ENCODE measurements at regions not wholly inside any gene's neighbourhood (a gene's known extent, or its start where the extent isn't known, plus 50 kb on each side); places are given as distances from the start of the nearest gene placed in this dataset.

DNA sequence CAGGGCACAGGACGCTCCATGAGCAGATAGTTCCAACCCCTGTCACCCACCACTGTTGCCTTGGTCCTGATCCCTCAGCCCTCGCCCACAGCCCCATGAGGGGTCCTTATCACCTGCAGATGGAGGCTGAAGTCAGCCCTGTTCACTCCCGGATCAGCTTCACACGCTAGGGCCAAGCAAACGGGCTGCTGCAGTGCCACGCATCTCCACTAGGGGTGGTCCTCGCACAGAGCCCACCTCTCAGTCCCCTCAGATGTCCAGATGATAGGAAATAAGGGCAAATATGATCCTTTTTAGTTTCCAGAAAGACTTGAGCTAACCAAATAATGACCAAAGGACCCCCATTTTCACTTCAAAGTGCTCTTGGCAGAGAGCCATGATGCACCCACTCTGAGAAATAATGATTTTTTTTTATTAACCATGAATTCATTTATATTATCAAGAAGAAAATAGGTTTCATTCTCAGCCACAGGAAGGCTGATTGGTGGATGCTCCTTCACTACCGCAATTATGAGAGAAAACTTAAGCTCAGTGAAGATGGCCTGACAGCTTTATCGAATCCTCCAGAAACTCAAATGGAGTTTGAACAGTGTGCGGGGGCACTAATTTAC lies 71.9 kb upstream of the KLHL29 start:
- H3K27me3 ChIP-seq (ENCODE audit: insufficient read depth, low read length, poor library complexity), result peaks cover 3% of the 10 kb centered on the region
- no peak overlapping the region for H3K9ac ChIP-seq (ENCODE audit: low read depth, low read length)
- no peaks in the 10 kb centered on the region for H3K4me1 ChIP-seq (ENCODE audit: insufficient read depth, low read length)
- no peaks in the 10 kb centered on the region for H3K9me3 ChIP-seq (ENCODE audit: insufficient read depth, low read length, severe bottlenecking)
- ATAC-seq (ENCODE audit: insufficient read depth, low read depth), result peak; percentile 75
- H3K4me3 ChIP-seq (ENCODE audit: low read depth in 1 of 2, low read length in 2 of 2), result no peak overlapping the region
- H3K36me3 ChIP-seq (ENCODE audit: insufficient read depth, low read length), result no peaks in the 10 kb centered on the region
- no peak overlapping the region for H3K27ac ChIP-seq (ENCODE audit: low read length)
- TF ChIP-seq EZH2 (IDR thresholded peaks at IDR 0.05; ENCODE audit: borderline replicate concordance, low read depth, low read length, severe bottlenecking) (no peak), CTCF (IDR thresholded peaks at IDR 0.05; ENCODE audit: borderline replicate concordance, extremely low read depth, low read length, poor library complexity, severe bottlenecking) (peak; percentile 80)
- DNase-seq, result peak; percentile 47
- no peak overlapping the region for H3K4me2 ChIP-seq (ENCODE audit: insufficient read depth, low read length)
- no peak overlapping the region for H2AFZ ChIP-seq (ENCODE audit: low read depth, low read length)
- H3K79me2 ChIP-seq (ENCODE audit: insufficient read depth, low read length), result no peaks in the 10 kb centered on the region
- H4K20me1 ChIP-seq (ENCODE audit: insufficient read depth, low read length), result no peaks in the 10 kb centered on the region

DNA sequence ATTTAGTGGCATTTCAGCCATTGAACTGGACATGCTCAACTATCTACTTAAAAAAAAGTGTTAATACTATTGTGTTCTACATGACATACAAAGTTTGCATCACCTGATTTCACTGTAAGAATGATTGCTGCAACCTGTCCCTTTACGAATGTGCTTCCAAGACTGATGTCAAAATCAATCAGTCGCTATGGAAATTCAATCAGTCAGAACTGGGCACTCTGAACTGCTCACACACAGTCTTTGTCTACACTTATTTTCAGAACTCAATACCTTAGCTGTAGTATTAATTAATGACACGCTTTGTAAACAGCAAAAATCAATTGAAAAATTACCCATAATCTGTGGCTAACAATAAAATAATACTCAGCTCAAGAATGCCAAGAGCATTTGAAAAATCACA lies 70.3 kb upstream of the KLHL29 start:
- no peaks in the 10 kb centered on the region for H3K36me3 ChIP-seq (ENCODE audit: insufficient read depth, low read length)
- H2AFZ ChIP-seq (ENCODE audit: low read depth, low read length), result no peak overlapping the region
- H3K27me3 ChIP-seq (ENCODE audit: insufficient read depth, low read length, poor library complexity), result peaks cover 3% of the 10 kb centered on the region
- H3K4me2 ChIP-seq (ENCODE audit: insufficient read depth, low read length), result no peak overlapping the region
- ATAC-seq (ENCODE audit: insufficient read depth, low read depth) (no peak), DNase-seq (no peak)
- no peaks in the 10 kb centered on the region for H3K4me1 ChIP-seq (ENCODE audit: insufficient read depth, low read length)
- H4K20me1 ChIP-seq (ENCODE audit: insufficient read depth, low read length), result no peaks in the 10 kb centered on the region
- no peak overlapping the region for H3K9ac ChIP-seq (ENCODE audit: low read depth, low read length)
- no peak overlapping the region for H3K27ac ChIP-seq (ENCODE audit: low read length)
- TF ChIP-seq CTCF (IDR thresholded peaks at IDR 0.05; ENCODE audit: borderline replicate concordance, extremely low read depth, low read length, poor library complexity, severe bottlenecking) (no peak), EZH2 (IDR thresholded peaks at IDR 0.05; ENCODE audit: borderline replicate concordance, low read depth, low read length, severe bottlenecking) (no peak)
- H3K9me3 ChIP-seq (ENCODE audit: insufficient read depth, low read length, severe bottlenecking), result no peaks in the 10 kb centered on the region
- no peaks in the 10 kb centered on the region for H3K79me2 ChIP-seq (ENCODE audit: insufficient read depth, low read length)
- no peak overlapping the region for H3K4me3 ChIP-seq (ENCODE audit: low read depth in 1 of 2, low read length in 2 of 2)

DNA sequence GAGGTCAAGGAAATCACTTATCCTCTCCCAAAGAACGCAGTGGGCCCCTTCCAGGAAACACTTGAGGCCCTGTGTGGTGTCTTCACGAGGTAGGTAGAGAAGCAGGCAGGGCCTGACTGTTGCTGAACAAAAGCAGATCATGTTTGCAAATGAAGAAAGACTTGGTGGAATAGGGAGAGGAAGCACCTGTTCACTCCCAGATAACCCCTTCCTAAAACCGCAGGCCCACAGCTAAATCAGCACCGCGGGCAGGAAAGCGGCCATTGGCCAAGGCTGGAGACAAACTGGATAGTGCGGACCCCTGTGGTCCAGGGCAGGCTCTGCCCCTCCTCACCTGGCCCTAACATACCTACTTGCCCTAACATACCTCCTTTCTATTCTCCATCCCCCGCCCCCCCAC lies 64.9 kb upstream of the KLHL29 start:
- DNase-seq, result peak; percentile 57

More for the DNA sequence above, 64.9 kb upstream of the KLHL29 start:
- Histone ChIP-seq H3K4me2 (ENCODE audit: insufficient read depth, low read length) (no peak overlapping the region), H3K36me3 (ENCODE audit: insufficient read depth, low read length) (no peaks in the 10 kb centered on the region), H2AFZ (ENCODE audit: low read depth, low read length) (no peak overlapping the region), H4K20me1 (ENCODE audit: insufficient read depth, low read length) (peaks cover 3% of the 10 kb centered on the region; the same call in 1 of the 2 replicates), H3K9me3 (ENCODE audit: insufficient read depth, low read length, severe bottlenecking) (no peaks in the 10 kb centered on the region), H3K27ac (ENCODE audit: low read length) (no peak overlapping the region), H3K4me3 (ENCODE audit: low read depth in 1 of 2, low read length in 2 of 2) (no peak overlapping the region), H3K27me3 (ENCODE audit: insufficient read depth, low read length, poor library complexity) (peaks cover 6% of the 10 kb centered on the region), H3K9ac (ENCODE audit: low read depth, low read length) (no peak overlapping the region), H3K79me2 (ENCODE audit: insufficient read depth, low read length) (no peaks in the 10 kb centered on the region), H3K4me1 (ENCODE audit: insufficient read depth, low read length) (no peaks in the 10 kb centered on the region)
- TF ChIP-seq CTCF (IDR thresholded peaks at IDR 0.05; ENCODE audit: borderline replicate concordance, extremely low read depth, low read length, poor library complexity, severe bottlenecking), result no peak
- no peak for TF ChIP-seq EZH2 (IDR thresholded peaks at IDR 0.05; ENCODE audit: borderline replicate concordance, low read depth, low read length, severe bottlenecking)
- ATAC-seq (ENCODE audit: insufficient read depth, low read depth), result peak; percentile 86

Data from DND-41 (cell line).